ENCODE measurements at regions not wholly inside any gene's neighbourhood (a gene's known extent, or its start where the extent isn't known, plus 50 kb on each side); places are given as distances from the start of the nearest gene placed in this dataset.
A peak's percentile ranks its signal among the peaks of the same experiment; 100 is the strongest.

DNA sequence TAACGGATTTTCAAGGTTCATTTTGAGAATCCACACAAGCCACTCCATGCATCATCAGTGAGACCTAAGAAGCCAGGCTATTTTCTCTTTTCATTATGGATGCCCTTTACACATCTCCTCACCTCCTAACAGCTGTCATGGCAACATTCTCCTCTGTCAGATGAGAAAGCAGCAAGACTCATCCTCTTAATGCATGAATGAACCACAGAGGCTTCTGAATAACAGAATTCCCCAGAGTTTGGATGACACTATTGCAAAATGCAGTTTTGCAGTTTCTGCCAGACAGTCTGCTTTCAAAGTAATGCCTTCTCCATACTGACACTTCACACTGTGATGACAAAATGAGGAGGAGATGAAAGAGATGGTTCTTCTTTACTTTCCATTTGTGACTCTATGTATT lies 286.7 kb upstream of the GRIP1 start:
- Histone ChIP-seq H3K36me3 (ENCODE audit: insufficient read depth, low read length) (no peaks in the 10 kb centered on the region), H3K79me2 (replicated peaks; ENCODE audit: insufficient read depth, low read length) (no peaks in the 10 kb centered on the region), H3F3A (ENCODE audit: insufficient read depth, low read length, poor library complexity, severe bottlenecking) (no peaks in the 10 kb centered on the region), H3K27ac (ENCODE audit: low read length) (peak overlapping the region; percentile 97), H3K9me2 (ENCODE audit: insufficient read depth, low read length) (no peaks in the 10 kb centered on the region), H3K4me2 (ENCODE audit: low read length) (peak overlapping the region; percentile 35), H3K9ac (ENCODE audit: low read length) (peak overlapping the region; percentile 52), H4K20me1 (ENCODE audit: insufficient read depth) (no peaks in the 10 kb centered on the region), H3K4me3 (ENCODE audit: low read length) (peak overlapping the region; percentile 41), H3K27me3 (ENCODE audit: insufficient read depth, low read depth, low read length) (no peaks in the 10 kb centered on the region), H3K9me3 (ENCODE audit: low read length) (no peaks in the 10 kb centered on the region), H2AFZ (ENCODE audit: low read depth, low read length) (no peak overlapping the region)
- TF ChIP-seq TAF1 (IDR thresholded peaks at IDR 0.05; ENCODE audit: low read depth): no peak
- TF ChIP-seq POLR2AphosphoS5 (IDR thresholded peaks at IDR 0.05): peak; percentile 78
- TF ChIP-seq RAD21 (conservative IDR thresholded peaks at IDR 0.05): peak; percentile 48
- TF ChIP-seq REST (IDR thresholded peaks at IDR 0.05; ENCODE audit: borderline replicate concordance): peak; percentile 85
- peak; percentile 14 for TF ChIP-seq MXI1 (conservative IDR thresholded peaks at IDR 0.05; ENCODE audit: poor library complexity, severe bottlenecking)
- TF ChIP-seq EZH2 (IDR thresholded peaks at IDR 0.05; ENCODE audit: borderline replicate concordance, insufficient read depth, low read length, poor library complexity, severe bottlenecking): no peak
- TF ChIP-seq EP300 (conservative IDR thresholded peaks at IDR 0.05; ENCODE audit: poor library complexity, severe bottlenecking): peak; percentile 96
- no peak for TF ChIP-seq CTCF (IDR thresholded peaks at IDR 0.05; ENCODE audit: poor library complexity, severe bottlenecking)
- TF ChIP-seq SMC3 (conservative IDR thresholded peaks at IDR 0.05; ENCODE audit: poor library complexity): peak; percentile 53

GRCh38 chr12:66971816-66972215 lies 292.9 kb upstream of the GRIP1 start:
- TF ChIP-seq RAD21 (conservative IDR thresholded peaks at IDR 0.05) (no peak), REST (IDR thresholded peaks at IDR 0.05; ENCODE audit: borderline replicate concordance) (no peak), CTCF (IDR thresholded peaks at IDR 0.05; ENCODE audit: poor library complexity, severe bottlenecking) (no peak), MXI1 (conservative IDR thresholded peaks at IDR 0.05; ENCODE audit: poor library complexity, severe bottlenecking) (no peak), TAF1 (IDR thresholded peaks at IDR 0.05; ENCODE audit: low read depth) (no peak), EP300 (conservative IDR thresholded peaks at IDR 0.05; ENCODE audit: poor library complexity, severe bottlenecking) (no peak), POLR2AphosphoS5 (IDR thresholded peaks at IDR 0.05) (no peak), SMC3 (conservative IDR thresholded peaks at IDR 0.05; ENCODE audit: poor library complexity) (no peak), EZH2 (IDR thresholded peaks at IDR 0.05; ENCODE audit: borderline replicate concordance, insufficient read depth, low read length, poor library complexity, severe bottlenecking) (no peak)
- Histone ChIP-seq H3K27ac (ENCODE audit: low read length) (no peak overlapping the region), H3K36me3 (ENCODE audit: insufficient read depth, low read length) (no peaks in the 10 kb centered on the region), H3K27me3 (ENCODE audit: insufficient read depth, low read depth, low read length) (no peaks in the 10 kb centered on the region), H3K79me2 (replicated peaks; ENCODE audit: insufficient read depth, low read length) (no peaks in the 10 kb centered on the region), H3K4me3 (ENCODE audit: low read length) (no peak overlapping the region), H2AFZ (ENCODE audit: low read depth, low read length) (no peak overlapping the region), H3F3A (ENCODE audit: insufficient read depth, low read length, poor library complexity, severe bottlenecking) (no peaks in the 10 kb centered on the region), H3K4me2 (ENCODE audit: low read length) (no peak overlapping the region), H3K9me2 (ENCODE audit: insufficient read depth, low read length) (no peaks in the 10 kb centered on the region), H4K20me1 (ENCODE audit: insufficient read depth) (no peaks in the 10 kb centered on the region), H3K9ac (ENCODE audit: low read length) (no peak overlapping the region), H3K9me3 (ENCODE audit: low read length) (no peaks in the 10 kb centered on the region)
